ENCODE measurements at regions not wholly inside any gene's neighbourhood (a gene's known extent, or its start where the extent isn't known, plus 50 kb on each side); places are given as distances from the start of the nearest gene placed in this dataset.

DNA sequence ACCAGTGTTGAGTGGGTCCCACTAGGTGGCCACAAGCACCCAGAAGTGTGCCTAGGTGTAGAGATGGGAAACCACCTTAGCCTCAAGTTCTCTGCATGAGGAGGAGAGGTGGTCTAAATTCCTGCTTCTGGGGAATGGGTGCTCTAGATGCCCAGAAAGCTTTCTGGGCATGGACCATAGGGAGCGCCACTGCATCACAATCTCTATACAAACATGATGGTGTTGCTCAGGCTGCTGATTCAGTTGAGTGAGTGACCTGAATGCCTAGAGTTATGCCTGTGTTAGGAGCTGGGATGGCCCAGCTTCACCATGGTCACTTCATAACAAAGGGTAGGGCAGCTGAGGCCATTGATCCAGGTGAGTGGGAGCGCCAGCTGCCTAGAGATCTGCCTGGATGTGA is 667.9 kb upstream of the ARRDC3 start:
- H3K27ac ChIP-seq (ENCODE audit: low read length): no peak overlapping the region
- H3K27me3 ChIP-seq (ENCODE audit: control insufficient read depth, insufficient read depth, low read length): no peaks in the 10 kb centered on the region
- H3K9me3 ChIP-seq (ENCODE audit: control insufficient read depth, insufficient read depth, low read depth, low read length): no peaks in the 10 kb centered on the region
- ChIA-PET CTCF (no interaction called here), POLR2A (no interaction called here)
- ATAC-seq: no peak
- DNase-seq (ENCODE audit: low read depth, low spot score): no peak
- no peaks in the 10 kb centered on the region for H3K36me3 ChIP-seq (ENCODE audit: control insufficient read depth, insufficient read depth, low read length)
- in situ Hi-C loops (cut with HindIII; ENCODE audit: low pct_unique_long_range_greater_than_20kb, low sequenced_read_pairs): no loop called here
- BruUV-seq (replicated peaks): no TSS peak
- intact Hi-C loops (cut with micrococcal nuclease; ENCODE audit: unreplicated experiment): no loop called here
- TF ChIP-seq POLR2AphosphoS5 (IDR thresholded peaks at IDR 0.05; ENCODE audit: low read depth, low read length) (no peak), TCF7L2 (IDR thresholded peaks at IDR 0.05; ENCODE audit: low read depth, low read length) (no peak), SIN3A (IDR thresholded peaks at IDR 0.05; ENCODE audit: borderline replicate concordance, insufficient read depth, low read depth, low read length) (no peak)
- TF ChIP-seq, protein P1, sequence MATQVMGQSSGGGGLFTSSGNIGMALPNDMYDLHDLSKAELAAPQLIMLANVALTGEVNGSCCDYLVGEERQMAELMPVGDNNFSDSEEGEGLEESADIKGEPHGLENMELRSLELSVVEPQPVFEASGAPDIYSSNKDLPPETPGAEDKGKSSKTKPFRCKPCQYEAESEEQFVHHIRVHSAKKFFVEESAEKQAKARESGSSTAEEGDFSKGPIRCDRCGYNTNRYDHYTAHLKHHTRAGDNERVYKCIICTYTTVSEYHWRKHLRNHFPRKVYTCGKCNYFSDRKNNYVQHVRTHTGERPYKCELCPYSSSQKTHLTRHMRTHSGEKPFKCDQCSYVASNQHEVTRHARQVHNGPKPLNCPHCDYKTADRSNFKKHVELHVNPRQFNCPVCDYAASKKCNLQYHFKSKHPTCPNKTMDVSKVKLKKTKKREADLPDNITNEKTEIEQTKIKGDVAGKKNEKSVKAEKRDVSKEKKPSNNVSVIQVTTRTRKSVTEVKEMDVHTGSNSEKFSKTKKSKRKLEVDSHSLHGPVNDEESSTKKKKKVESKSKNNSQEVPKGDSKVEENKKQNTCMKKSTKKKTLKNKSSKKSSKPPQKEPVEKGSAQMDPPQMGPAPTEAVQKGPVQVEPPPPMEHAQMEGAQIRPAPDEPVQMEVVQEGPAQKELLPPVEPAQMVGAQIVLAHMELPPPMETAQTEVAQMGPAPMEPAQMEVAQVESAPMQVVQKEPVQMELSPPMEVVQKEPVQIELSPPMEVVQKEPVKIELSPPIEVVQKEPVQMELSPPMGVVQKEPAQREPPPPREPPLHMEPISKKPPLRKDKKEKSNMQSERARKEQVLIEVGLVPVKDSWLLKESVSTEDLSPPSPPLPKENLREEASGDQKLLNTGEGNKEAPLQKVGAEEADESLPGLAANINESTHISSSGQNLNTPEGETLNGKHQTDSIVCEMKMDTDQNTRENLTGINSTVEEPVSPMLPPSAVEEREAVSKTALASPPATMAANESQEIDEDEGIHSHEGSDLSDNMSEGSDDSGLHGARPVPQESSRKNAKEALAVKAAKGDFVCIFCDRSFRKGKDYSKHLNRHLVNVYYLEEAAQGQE (IDR thresholded peaks at IDR 0.05; ENCODE audit: insufficient read depth in 1 of 2, low read depth in 2 of 2, low read length in 1 of 2): no peak
- TF ChIP-seq, protein P2, sequence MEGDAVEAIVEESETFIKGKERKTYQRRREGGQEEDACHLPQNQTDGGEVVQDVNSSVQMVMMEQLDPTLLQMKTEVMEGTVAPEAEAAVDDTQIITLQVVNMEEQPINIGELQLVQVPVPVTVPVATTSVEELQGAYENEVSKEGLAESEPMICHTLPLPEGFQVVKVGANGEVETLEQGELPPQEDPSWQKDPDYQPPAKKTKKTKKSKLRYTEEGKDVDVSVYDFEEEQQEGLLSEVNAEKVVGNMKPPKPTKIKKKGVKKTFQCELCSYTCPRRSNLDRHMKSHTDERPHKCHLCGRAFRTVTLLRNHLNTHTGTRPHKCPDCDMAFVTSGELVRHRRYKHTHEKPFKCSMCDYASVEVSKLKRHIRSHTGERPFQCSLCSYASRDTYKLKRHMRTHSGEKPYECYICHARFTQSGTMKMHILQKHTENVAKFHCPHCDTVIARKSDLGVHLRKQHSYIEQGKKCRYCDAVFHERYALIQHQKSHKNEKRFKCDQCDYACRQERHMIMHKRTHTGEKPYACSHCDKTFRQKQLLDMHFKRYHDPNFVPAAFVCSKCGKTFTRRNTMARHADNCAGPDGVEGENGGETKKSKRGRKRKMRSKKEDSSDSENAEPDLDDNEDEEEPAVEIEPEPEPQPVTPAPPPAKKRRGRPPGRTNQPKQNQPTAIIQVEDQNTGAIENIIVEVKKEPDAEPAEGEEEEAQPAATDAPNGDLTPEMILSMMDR (IDR thresholded peaks at IDR 0.05): no peak
- H3K4me1 ChIP-seq (ENCODE audit: control insufficient read depth, insufficient read depth, low read length): no peaks in the 10 kb centered on the region
- no peak overlapping the region for H3K4me3 ChIP-seq (ENCODE audit: low read depth in 2 of 2, low read length in 2 of 2)

DNA sequence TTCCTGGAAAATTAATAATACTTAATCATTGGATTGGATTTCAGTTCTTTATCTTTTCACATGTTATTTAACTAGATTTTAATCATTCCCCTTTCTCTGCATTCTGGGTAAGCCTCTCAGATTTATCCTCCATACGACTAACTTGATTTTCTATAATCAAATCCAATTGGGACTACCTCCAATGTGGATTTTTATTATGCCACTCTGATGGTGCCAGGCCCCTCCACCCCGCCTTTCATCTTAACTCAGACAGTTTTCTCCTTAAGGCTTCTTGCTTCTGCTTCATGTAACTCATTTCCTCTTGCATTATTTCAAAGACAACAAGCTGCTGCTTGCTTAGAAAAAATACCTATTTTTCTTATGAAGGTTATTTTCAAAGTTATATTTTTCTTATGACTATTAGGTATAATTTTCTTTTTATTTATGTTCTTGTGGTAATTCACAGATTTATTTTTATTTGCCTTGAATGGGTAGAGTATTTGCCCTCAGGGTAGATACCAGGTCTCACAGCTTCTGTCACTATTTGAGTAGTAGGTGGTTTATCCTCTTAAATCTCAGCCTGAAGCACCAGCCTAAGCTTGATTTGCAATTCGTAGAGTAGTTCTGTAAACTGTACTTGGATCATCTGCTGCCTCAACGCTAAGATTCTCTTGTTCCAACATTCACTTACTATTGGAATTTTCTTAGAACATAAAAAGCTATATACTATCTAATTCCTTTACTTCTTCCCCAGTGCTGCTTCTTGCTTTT is 659.0 kb upstream of the ARRDC3 start:
- DNase-seq (ENCODE audit: low read depth, low spot score): no peak
- no TSS peak for BruUV-seq (replicated peaks)
- Histone ChIP-seq H3K36me3 (ENCODE audit: control insufficient read depth, insufficient read depth, low read length) (no peaks in the 10 kb centered on the region), H3K9me3 (ENCODE audit: control insufficient read depth, insufficient read depth, low read depth, low read length) (no peaks in the 10 kb centered on the region), H3K27me3 (ENCODE audit: control insufficient read depth, insufficient read depth, low read length) (no peaks in the 10 kb centered on the region), H3K4me3 (ENCODE audit: low read depth in 2 of 2, low read length in 2 of 2) (no peak overlapping the region), H3K27ac (ENCODE audit: low read length) (no peak overlapping the region), H3K4me1 (ENCODE audit: control insufficient read depth, insufficient read depth, low read length) (no peaks in the 10 kb centered on the region)
- in situ Hi-C loops (cut with HindIII; ENCODE audit: low pct_unique_long_range_greater_than_20kb, low sequenced_read_pairs) (no loop called here), intact Hi-C loops (cut with micrococcal nuclease; ENCODE audit: unreplicated experiment) (no loop called here)
- TF ChIP-seq, protein P1 (IDR thresholded peaks at IDR 0.05; ENCODE audit: insufficient read depth in 1 of 2, low read depth in 2 of 2, low read length in 1 of 2): no peak
- TF ChIP-seq, protein P2 (IDR thresholded peaks at IDR 0.05): no peak
- TF ChIP-seq TCF7L2 (IDR thresholded peaks at IDR 0.05; ENCODE audit: low read depth, low read length) (no peak), POLR2AphosphoS5 (IDR thresholded peaks at IDR 0.05; ENCODE audit: low read depth, low read length) (no peak), SIN3A (IDR thresholded peaks at IDR 0.05; ENCODE audit: borderline replicate concordance, insufficient read depth, low read depth, low read length) (no peak)
- ChIA-PET CTCF (no interaction called here), POLR2A (no interaction called here)
- no peak for ATAC-seq
